Mucosa of gallbladder (tissue), 1 donor: ENCODE measurements at regions not wholly inside any gene's neighbourhood (a gene's known extent, or its start where the extent isn't known, plus 50 kb on each side); places are given as distances from the start of the nearest gene placed in this dataset.
"Not testable (repeated sequence)": the region's sequence is repeated elsewhere in the genome, so short reads cannot be mapped to it uniquely, and the experiment has no call there.

Source experiments
- DNase-seq: peaks from one replicate; pipeline ENCODE4 v3.0.0-alpha.2; 2020; ENCODE audit warnings: low spot score
- donor health status: DM: no; HTN: no; CAD: no.

GRCh38 chr11:25159341-25159740, 662.5 kb downstream of the LUZP2 start:
- DNase-seq: no peak

- DNase-seq: no peak
These were observed 666.6 kb downstream of the LUZP2 start for GRCh38 chr11:25163421-25163820.

- no peak for DNase-seq
These were observed 683.3 kb downstream of the LUZP2 start for GRCh38 chr11:25180187-25180586.

GRCh38 chr11:25183411-25183810, 686.6 kb downstream of the LUZP2 start:
- DNase-seq: no peak

GRCh38 chr11:25197515-25197914, 700.7 kb downstream of the LUZP2 start:
- DNase-seq: no peak

GRCh38 chr11:25198704-25199103, 701.9 kb downstream of the LUZP2 start:
- no peak for DNase-seq

- DNase-seq: no peak
These were observed 704.1 kb downstream of the LUZP2 start for GRCh38 chr11:25200925-25201324.

GRCh38 chr11:25206762-25207161, 709.9 kb downstream of the LUZP2 start:
- DNase-seq: no peak

- DNase-seq: no peak
These were observed 714.9 kb downstream of the LUZP2 start for GRCh38 chr11:25211635-25212254.

GRCh38 chr11:25214535-25215176, 717.8 kb downstream of the LUZP2 start:
- DNase-seq: no peak

GRCh38 chr11:25218036-25218435, 721.2 kb downstream of the LUZP2 start:
- DNase-seq: no peak

- no peak for DNase-seq
These were observed 728.2 kb downstream of the LUZP2 start for GRCh38 chr11:25225078-25225477.

GRCh38 chr11:25242928-25243327, 746.1 kb downstream of the LUZP2 start:
- no peak for DNase-seq

GRCh38 chr11:25244126-25244525, 747.3 kb downstream of the LUZP2 start:
- DNase-seq: no peak

GRCh38 chr11:25247336-25247735, 750.5 kb downstream of the LUZP2 start:
- no peak for DNase-seq

GRCh38 chr11:25252854-25253253, 756.0 kb downstream of the LUZP2 start:
- no peak for DNase-seq

- DNase-seq: not testable (repeated sequence)
These were observed 767.0 kb downstream of the LUZP2 start for GRCh38 chr11:25263861-25264260.

- DNase-seq: no peak
These were observed 774.4 kb downstream of the LUZP2 start for GRCh38 chr11:25271301-25271700.

GRCh38 chr11:25272214-25272613, 775.4 kb downstream of the LUZP2 start:
- no peak for DNase-seq

GRCh38 chr11:25280821-25281220, 784.0 kb downstream of the LUZP2 start:
- DNase-seq: not testable (repeated sequence)

- no peak for DNase-seq
These were observed 796.3 kb downstream of the LUZP2 start for GRCh38 chr11:25293166-25293565.

GRCh38 chr11:25298450-25298849, 801.6 kb downstream of the LUZP2 start:
- DNase-seq: no peak

- no peak for DNase-seq
These were observed 813.0 kb downstream of the LUZP2 start for GRCh38 chr11:25309818-25310217.

- DNase-seq: no peak
These were observed 820.4 kb downstream of the LUZP2 start for GRCh38 chr11:25317216-25317615.
